Ovary (tissue), 7 donors: ENCODE measurements at regions not wholly inside any gene's neighbourhood (a gene's known extent, or its start where the extent isn't known, plus 50 kb on each side); places are given as distances from the start of the nearest gene placed in this dataset.
"Not testable (repeated sequence)": the region's sequence is repeated elsewhere in the genome, so short reads cannot be mapped to it uniquely, and the experiment has no call there.

Experiments used
- DNase-seq, 5 donors: peaks; one replicate each; pipeline ENCODE4 v3.0.0-alpha.2; 2019 to 2020
- H3K27ac ChIP-seq, 2 donors: fragments of 200-600 bp; one replicate each; pipeline versions ENCODE4 v1.5.1 to v1.8.0; 2019 to 2022
- H3K27me3 ChIP-seq: fragments of 200-600 bp; one replicate; pipeline ENCODE4 v1.8.0; 2022
- H3K36me3 ChIP-seq: fragments of 200-600 bp; sonication (generic); one replicate; pipeline ENCODE4 v1.5.1; 2019
- H3K4me1 ChIP-seq: one replicate; pipeline ENCODE4 v1.8.1; 2013; ENCODE audit warnings: mild to moderate bottlenecking, moderate library complexity; ENCODE audit not compliant: insufficient read depth
- H3K4me3 ChIP-seq: fragments of 200-600 bp; sonication (generic); one replicate; pipeline ENCODE4 v1.5.1; 2017
- H3K9me3 ChIP-seq, 2 donors: fragments of 200-600 bp in 1 of 2; sonication (generic) in 1 of 2; one replicate each; pipeline versions ENCODE4 v1.5.1 to v1.8.1; 2013 to 2019; ENCODE audit warnings: mild to moderate bottlenecking in 1 of 2, moderate library complexity in 1 of 2
- CTCF ChIP-seq, 3 donors: fragments of 450-650 bp in 2 of 3; fragments of 200-600 bp in 1 of 3; IDR thresholded peaks; one replicate each; pipeline versions ENCODE4 v1.5.1 to v1.8.0; 2016 to 2022; ENCODE audit warnings: antibody characterized with exemption in 3 of 3, mild to moderate bottlenecking in 1 of 3
- EP300 ChIP-seq: sonication (generic); formaldehyde crosslinking; IDR thresholded peaks from one replicate; pipeline ENCODE4 v1.6.1; 2017; ENCODE audit warnings: antibody characterized with exemption
- POLR2A ChIP-seq: fragments of 450-650 bp; IDR thresholded peaks from one replicate; pipeline ENCODE4 v1.6.1; 2017; ENCODE audit warnings: antibody characterized with exemption, mild to moderate bottlenecking, moderate library complexity
- WGBS, 3 donors: extraction: QIAGEN DNeasy Blood & Tissue Kit in 1 of 3; methylation state at CpG; one replicate each; pipeline versions ENCODE4 v1.1.5 to v1.1.7; 2013 to 2017; 5-methylcytosine and 5-hydroxymethylcytosine counted together
- intact Hi-C, 4 donors: fragments of 100-400 bp; cut with DNase I; formaldehyde crosslinking; loops; one replicate each; pipeline versions ENCODE4 v1.11.0 to v1.15.1; 2022 to 2023
- donor health status: DM: no; HTN: no; CAD: no; lungs with moderate emphysema.
- donor health status: DM: no; HTN: no; CAD: no.
- donor health status: Bipolar disorder and iron deficiency.
- donor health status: DM: no; HTN: no; CAD: no.
- donor health status: DM: yes; HTN: yes; CAD: no.

DNA sequence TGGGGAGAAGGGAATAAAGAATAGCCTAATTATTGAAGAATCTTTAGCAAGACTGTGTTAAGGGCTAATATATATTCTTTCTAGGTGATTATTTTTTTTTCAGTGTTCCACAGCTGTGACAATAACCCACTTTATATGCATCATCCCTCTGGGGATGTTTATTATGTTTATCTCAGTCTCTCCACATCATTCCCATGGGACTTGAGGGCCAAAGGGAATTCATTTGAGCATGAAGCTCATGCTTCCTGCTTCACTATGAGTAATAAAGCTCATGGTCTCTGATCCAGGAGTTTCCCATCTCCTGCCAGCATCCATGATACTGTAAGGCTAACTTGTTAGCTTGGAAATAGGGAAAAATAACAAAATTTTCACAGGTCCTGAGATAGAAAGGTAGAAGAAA is 1888.4 kb downstream of the LRRC4C start:
- no peak for TF ChIP-seq EP300
- TF ChIP-seq POLR2A, result no peak
- TF ChIP-seq CTCF (IDR thresholded peaks at IDR 0.05), result no peak
- H3K27me3 ChIP-seq, result no peaks in the 10 kb centered on the region
- H3K4me1 ChIP-seq, result no peaks in the 10 kb centered on the region
- DNase-seq, result no peak
- intact Hi-C loops, result no loop called here
- H3K4me3 ChIP-seq, result no peak overlapping the region
- no peaks in the 10 kb centered on the region for H3K9me3 ChIP-seq
- H3K36me3 ChIP-seq, result no peaks in the 10 kb centered on the region
- H3K27ac ChIP-seq, result no peak overlapping the region

DNA sequence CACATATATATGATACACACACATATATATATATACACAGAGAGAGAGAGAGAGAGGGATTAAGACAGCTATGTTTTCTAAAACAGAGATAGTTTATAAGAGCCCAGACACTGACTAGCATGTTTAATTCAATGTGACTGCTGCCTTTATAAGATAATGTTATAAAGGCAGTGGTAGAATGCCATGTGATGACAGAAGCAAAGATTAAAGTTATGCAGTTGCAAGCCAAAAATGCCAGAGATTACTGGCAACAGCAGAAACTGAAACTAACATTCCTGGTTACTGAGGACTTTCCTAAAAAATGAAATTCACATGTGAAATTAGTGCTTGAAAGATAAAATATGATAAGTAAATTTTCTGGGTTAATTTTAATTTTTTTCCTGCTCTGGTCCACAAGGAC is 1888.9 kb downstream of the LRRC4C start:
- intact Hi-C loops, result no loop called here
- no peak overlapping the region for H3K27ac ChIP-seq
- H3K4me3 ChIP-seq, result no peak overlapping the region
- no peaks in the 10 kb centered on the region for H3K9me3 ChIP-seq
- no peaks in the 10 kb centered on the region for H3K27me3 ChIP-seq
- H3K36me3 ChIP-seq, result no peaks in the 10 kb centered on the region
- no peaks in the 10 kb centered on the region for H3K4me1 ChIP-seq
- DNase-seq, result no peak
- TF ChIP-seq CTCF (IDR thresholded peaks at IDR 0.05), result no peak
- no peak for TF ChIP-seq EP300
- TF ChIP-seq POLR2A, result no peak

- no peaks in the 10 kb centered on the region for H3K27me3 ChIP-seq
- no peak for DNase-seq
- no peaks in the 10 kb centered on the region for H3K4me1 ChIP-seq
- TF ChIP-seq POLR2A (no peak), EP300 (no peak), CTCF (IDR thresholded peaks at IDR 0.05) (no peak)
- no peaks in the 10 kb centered on the region for H3K36me3 ChIP-seq
- H3K9me3 ChIP-seq, result no peaks in the 10 kb centered on the region
- no peak overlapping the region for H3K27ac ChIP-seq
- WGBS, 3 donors, result 72 to 83% (median 82%) methylated on average over 2 of the region's 2 CpGs
- H3K4me3 ChIP-seq, result no peak overlapping the region
- intact Hi-C loops, result no loop called here
Measured at GRCh38 chr11:39569789-39570188, 1889.7 kb downstream of the LRRC4C start.

DNA sequence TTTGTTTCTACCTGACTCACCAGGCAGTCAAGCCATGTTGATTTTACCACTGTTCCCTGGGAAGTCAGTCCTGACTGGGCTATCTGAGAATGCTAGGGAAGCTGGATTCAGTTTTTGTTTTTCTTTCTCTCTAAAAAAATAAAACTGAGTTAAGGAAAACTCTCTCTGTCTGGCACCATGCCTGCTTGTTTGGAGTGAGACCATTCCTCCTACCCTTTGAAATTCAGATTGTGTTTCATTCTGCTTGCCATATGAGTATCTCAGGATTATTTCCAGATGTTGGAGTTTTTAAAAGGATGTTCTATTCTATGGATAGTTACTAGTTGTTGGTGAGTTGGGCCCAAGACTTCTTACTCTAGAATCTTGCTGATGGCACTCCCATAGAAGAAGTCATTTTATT is 1917.0 kb downstream of the LRRC4C start:
- no peak for DNase-seq
- no peaks in the 10 kb centered on the region for H3K27me3 ChIP-seq
- H3K4me1 ChIP-seq, result no peaks in the 10 kb centered on the region
- intact Hi-C loops, result no loop called here
- no peak for TF ChIP-seq EP300
- no peak for TF ChIP-seq POLR2A
- TF ChIP-seq CTCF (IDR thresholded peaks at IDR 0.05), result no peak
- no peak overlapping the region for H3K27ac ChIP-seq
- no peak overlapping the region for H3K4me3 ChIP-seq
- H3K36me3 ChIP-seq, result no peaks in the 10 kb centered on the region
- no peaks in the 10 kb centered on the region for H3K9me3 ChIP-seq

GRCh38 chr11:39541945-39542351 is 1917.5 kb downstream of the LRRC4C start:
- intact Hi-C loops, result no loop called here
- H3K27ac ChIP-seq, result no peak overlapping the region
- no peaks in the 10 kb centered on the region for H3K4me1 ChIP-seq
- DNase-seq, result no peak
- no peaks in the 10 kb centered on the region for H3K27me3 ChIP-seq
- H3K4me3 ChIP-seq, result no peak overlapping the region
- H3K36me3 ChIP-seq, result no peaks in the 10 kb centered on the region
- 54 to 62% (median 60%) methylated on average over 2 of the region's 2 CpGs for WGBS, 3 donors
- no peaks in the 10 kb centered on the region for H3K9me3 ChIP-seq
- TF ChIP-seq POLR2A, result no peak
- no peak for TF ChIP-seq CTCF (IDR thresholded peaks at IDR 0.05)
- no peak for TF ChIP-seq EP300

DNA sequence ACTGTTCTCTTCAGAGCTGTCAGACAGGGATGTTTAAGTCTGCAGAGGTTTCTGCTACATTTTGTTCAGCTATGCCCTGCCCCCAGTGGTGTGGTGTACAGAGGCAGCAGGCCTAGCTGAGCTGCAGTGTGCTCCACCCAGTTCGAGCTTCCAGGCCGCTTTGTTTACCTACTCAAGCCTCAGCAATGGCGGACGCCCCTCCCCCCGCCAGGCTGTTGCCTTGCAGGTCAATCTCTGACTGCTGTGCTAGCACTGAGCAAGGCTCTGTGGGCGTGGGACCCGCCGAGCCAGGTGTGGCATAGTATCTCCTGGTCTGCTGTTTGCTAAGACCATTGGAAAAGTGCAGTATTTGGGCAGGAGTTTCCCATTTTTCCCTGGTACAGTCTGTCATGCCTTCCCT is 1923.1 kb downstream of the LRRC4C start:
- H3K9me3 ChIP-seq, H3K4me3 ChIP-seq, H3K27ac ChIP-seq, H3K36me3 ChIP-seq, H3K4me1 ChIP-seq, H3K27me3 ChIP-seq, intact Hi-C loops, DNase-seq: not testable (repeated sequence)
- 85 to 88% (median 86%) methylated on average over 8 of the region's 8 CpGs for WGBS, 3 donors
